ENCODE measurements at regions not wholly inside any gene's neighbourhood (a gene's known extent, or its start where the extent isn't known, plus 50 kb on each side); places are given as distances from the start of the nearest gene placed in this dataset.
A peak's percentile ranks its signal among the peaks of the same experiment; 100 is the strongest.

- TF ChIP-seq EZH2 (IDR thresholded peaks at IDR 0.05; ENCODE audit: low read depth): no peak
- TF ChIP-seq, protein P1, sequence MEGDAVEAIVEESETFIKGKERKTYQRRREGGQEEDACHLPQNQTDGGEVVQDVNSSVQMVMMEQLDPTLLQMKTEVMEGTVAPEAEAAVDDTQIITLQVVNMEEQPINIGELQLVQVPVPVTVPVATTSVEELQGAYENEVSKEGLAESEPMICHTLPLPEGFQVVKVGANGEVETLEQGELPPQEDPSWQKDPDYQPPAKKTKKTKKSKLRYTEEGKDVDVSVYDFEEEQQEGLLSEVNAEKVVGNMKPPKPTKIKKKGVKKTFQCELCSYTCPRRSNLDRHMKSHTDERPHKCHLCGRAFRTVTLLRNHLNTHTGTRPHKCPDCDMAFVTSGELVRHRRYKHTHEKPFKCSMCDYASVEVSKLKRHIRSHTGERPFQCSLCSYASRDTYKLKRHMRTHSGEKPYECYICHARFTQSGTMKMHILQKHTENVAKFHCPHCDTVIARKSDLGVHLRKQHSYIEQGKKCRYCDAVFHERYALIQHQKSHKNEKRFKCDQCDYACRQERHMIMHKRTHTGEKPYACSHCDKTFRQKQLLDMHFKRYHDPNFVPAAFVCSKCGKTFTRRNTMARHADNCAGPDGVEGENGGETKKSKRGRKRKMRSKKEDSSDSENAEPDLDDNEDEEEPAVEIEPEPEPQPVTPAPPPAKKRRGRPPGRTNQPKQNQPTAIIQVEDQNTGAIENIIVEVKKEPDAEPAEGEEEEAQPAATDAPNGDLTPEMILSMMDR (conservative IDR thresholded peaks at IDR 0.05): peak; percentile 44
- H3K4me1 ChIP-seq (replicated peaks; ENCODE audit: insufficient read depth): no peaks in the 10 kb centered on the region
- no TSS peak for BruUV-seq (replicated peaks)
- H3K9me3 ChIP-seq (ENCODE audit: insufficient read depth, low read depth): no peaks in the 10 kb centered on the region
- ChIA-PET CTCF (no interaction called here), POLR2A (ENCODE audit: unreplicated experiment) (interaction anchor here (0.5 kb wide), 1 partner anchor 39 kb away, joined by 35 read pairs; no protein-coding TSS in a partner anchor)
- H3K27me3 ChIP-seq (ENCODE audit: insufficient read depth, low read depth): no peaks in the 10 kb centered on the region
- no peak overlapping the region for H2AFZ ChIP-seq
- H3K4me2 ChIP-seq: no peak overlapping the region
- intact Hi-C loops (cut with micrococcal nuclease; ENCODE audit: unreplicated experiment): loop anchor here (1.0 kb wide), 1 partner anchor 374 kb away; no protein-coding TSS in a partner anchor
- no peaks in the 10 kb centered on the region for H3K79me2 ChIP-seq (ENCODE audit: low read depth)
- H3K4me3 ChIP-seq: no peak overlapping the region
- no peaks in the 10 kb centered on the region for H3K9me2 ChIP-seq (ENCODE audit: insufficient read depth)
- DNase-seq: no peak
- no peaks in the 10 kb centered on the region for H3K36me3 ChIP-seq (ENCODE audit: low read depth)
- H3F3A ChIP-seq (ENCODE audit: insufficient read depth, low read depth): no peaks in the 10 kb centered on the region
- no peaks in the 10 kb centered on the region for H4K20me1 ChIP-seq (ENCODE audit: insufficient read depth)
- no peak overlapping the region for H3K27ac ChIP-seq
These were observed 431.0 kb upstream of the IRAK1BP1 start for GRCh38 chr6:78436335-78436734.

GRCh38 chr6:78438135-78438534 is 429.2 kb upstream of the IRAK1BP1 start:
- Histone ChIP-seq H2AFZ (no peak overlapping the region), H3K27ac (no peak overlapping the region), H3K9me3 (ENCODE audit: insufficient read depth, low read depth) (no peaks in the 10 kb centered on the region), H3K4me3 (no peak overlapping the region), H3K79me2 (ENCODE audit: low read depth) (no peaks in the 10 kb centered on the region), H3K4me1 (replicated peaks; ENCODE audit: insufficient read depth) (no peaks in the 10 kb centered on the region), H3F3A (ENCODE audit: insufficient read depth, low read depth) (no peaks in the 10 kb centered on the region), H4K20me1 (ENCODE audit: insufficient read depth) (no peaks in the 10 kb centered on the region), H3K9me2 (ENCODE audit: insufficient read depth) (no peaks in the 10 kb centered on the region), H3K4me2 (no peak overlapping the region), H3K27me3 (ENCODE audit: insufficient read depth, low read depth) (no peaks in the 10 kb centered on the region), H3K36me3 (ENCODE audit: low read depth) (no peaks in the 10 kb centered on the region)
- ChIA-PET CTCF (no interaction called here), POLR2A (ENCODE audit: unreplicated experiment) (no interaction called here)
- no peak for TF ChIP-seq EZH2 (IDR thresholded peaks at IDR 0.05; ENCODE audit: low read depth)
- TF ChIP-seq, protein P1 (conservative IDR thresholded peaks at IDR 0.05): no peak
- intact Hi-C loops (cut with micrococcal nuclease; ENCODE audit: unreplicated experiment): no loop called here
- no TSS peak for BruUV-seq (replicated peaks)
- DNase-seq: no peak

DNA sequence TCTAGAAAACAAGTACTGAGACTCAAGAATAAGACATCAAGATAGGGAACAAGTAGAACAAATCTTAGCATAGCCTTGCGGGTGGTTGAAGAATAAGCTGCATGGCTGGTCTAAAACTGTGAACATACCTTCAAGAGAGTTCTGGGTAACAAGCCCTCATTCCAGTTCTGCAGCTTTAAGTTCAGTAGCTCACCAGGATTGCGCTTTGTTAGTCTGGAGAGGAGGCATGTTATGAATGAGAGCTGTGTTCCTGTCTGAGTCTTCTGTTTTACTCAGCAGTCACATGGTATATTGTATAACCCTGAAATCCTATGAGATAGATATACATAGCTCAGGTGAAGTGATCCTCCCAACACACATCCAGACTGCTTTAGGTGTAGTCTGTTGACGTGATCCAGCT is 406.6 kb upstream of the IRAK1BP1 start:
- intact Hi-C loops (cut with micrococcal nuclease; ENCODE audit: unreplicated experiment): no loop called here
- POLR2A ChIA-PET (ENCODE audit: unreplicated experiment): no interaction called here

More for the DNA sequence above, 406.6 kb upstream of the IRAK1BP1 start:
- DNase-seq: no peak
- H3K4me1 ChIP-seq (replicated peaks; ENCODE audit: insufficient read depth): no peaks in the 10 kb centered on the region
- no peak overlapping the region for H3K4me3 ChIP-seq
- CTCF ChIA-PET: no interaction called here
- H3K27me3 ChIP-seq (ENCODE audit: insufficient read depth, low read depth): no peaks in the 10 kb centered on the region
- no peaks in the 10 kb centered on the region for H3K9me3 ChIP-seq (ENCODE audit: insufficient read depth, low read depth)
- H2AFZ ChIP-seq: no peak overlapping the region
- TF ChIP-seq, protein P1 (conservative IDR thresholded peaks at IDR 0.05): no peak
- TF ChIP-seq EZH2 (IDR thresholded peaks at IDR 0.05; ENCODE audit: low read depth): no peak
- H3K79me2 ChIP-seq (ENCODE audit: low read depth): no peaks in the 10 kb centered on the region
- H3K9me2 ChIP-seq (ENCODE audit: insufficient read depth): no peaks in the 10 kb centered on the region
- no peak overlapping the region for H3K4me2 ChIP-seq
- H3F3A ChIP-seq (ENCODE audit: insufficient read depth, low read depth): no peaks in the 10 kb centered on the region
- no TSS peak for BruUV-seq (replicated peaks)
- no peaks in the 10 kb centered on the region for H4K20me1 ChIP-seq (ENCODE audit: insufficient read depth)
- H3K27ac ChIP-seq: no peak overlapping the region
- H3K36me3 ChIP-seq (ENCODE audit: low read depth): no peaks in the 10 kb centered on the region

Data from PC-9 (cell line).